Retinal pigment epithelial cell (primary cell): ENCODE measurements at regions not wholly inside any gene's neighbourhood (a gene's known extent, or its start where the extent isn't known, plus 50 kb on each side); places are given as distances from the start of the nearest gene placed in this dataset.

ENCODE experiments used
- DNase-seq: peaks from one replicate; pipeline ENCODE4 v3.0.0-alpha.2; 2010; ENCODE audit warnings: low read depth
- H3K4me3 ChIP-seq: 2 replicates; pipeline ENCODE4 v1.5.1; 2011; ENCODE audit warnings: mild to moderate bottlenecking, low read length, control low read depth, moderate library complexity
- CTCF ChIP-seq: conservative IDR thresholded peaks from 2 replicates; pipeline ENCODE4 v1.5.1; 2011; ENCODE audit warnings: low read depth, low read length, control low read depth, inconsistent platforms

GRCh38 chr2:160918258-160918657 lies 242.0 kb upstream of the TANK start:
- DNase-seq: no peak
- H3K4me3 ChIP-seq: no peak overlapping the region
- TF ChIP-seq CTCF: no peak

GRCh38 chr2:160918906-160919503 lies 241.2 kb upstream of the TANK start:
- peak; percentile 68 for TF ChIP-seq CTCF
- DNase-seq: no peak
- H3K4me3 ChIP-seq: no peak overlapping the region

- TF ChIP-seq CTCF: no peak
- H3K4me3 ChIP-seq: no peak overlapping the region
- no peak for DNase-seq
Observed at GRCh38 chr2:160920061-160920460, 240.2 kb upstream of the TANK start.

- H3K4me3 ChIP-seq: no peak overlapping the region
- DNase-seq: no peak
- no peak for TF ChIP-seq CTCF
Observed at GRCh38 chr2:160920791-160921303, 239.4 kb upstream of the TANK start.

GRCh38 chr2:160921386-160921964 lies 238.8 kb upstream of the TANK start:
- DNase-seq: no peak
- TF ChIP-seq CTCF: no peak

GRCh38 chr2:160924936-160925353 lies 235.3 kb upstream of the TANK start:
- DNase-seq: no peak

More at GRCh38 chr2:160921386-160921964, 238.8 kb upstream of the TANK start:
- H3K4me3 ChIP-seq: no peak overlapping the region

More at GRCh38 chr2:160924936-160925353, 235.3 kb upstream of the TANK start:
- TF ChIP-seq CTCF: no peak
- H3K4me3 ChIP-seq: no peak overlapping the region
